LNCaP clone FGC (cell line): ENCODE measurements at regions not wholly inside any gene's neighbourhood (a gene's known extent, or its start where the extent isn't known, plus 50 kb on each side); places are given as distances from the start of the nearest gene placed in this dataset.

ENCODE experiments used
- DNase-seq: peaks from one replicate; pipeline ENCODE4 v3.0.0-alpha.2; 2011; ENCODE audit warnings: low read depth
- H3K4me3 ChIP-seq: 2 replicates; pipeline ENCODE4 v1.5.1; 2011; ENCODE audit warnings: mild to moderate bottlenecking, low read depth, low read length, control low read depth
- CTCF ChIP-seq: IDR thresholded peaks from 2 replicates; pipeline ENCODE4 v1.5.1; 2012; ENCODE audit warnings: mild to moderate bottlenecking; ENCODE audit not compliant: control insufficient read depth, insufficient read depth; ENCODE audit errors: extremely low read depth

GRCh38 chrX:97756879-97757278 lies 873.2 kb downstream of the RPA4 start:
- no peak for DNase-seq
- TF ChIP-seq CTCF, result no peak
- H3K4me3 ChIP-seq, result no peak overlapping the region

- no peak for DNase-seq
- TF ChIP-seq CTCF, result no peak
- no peak overlapping the region for H3K4me3 ChIP-seq
These were observed 879.7 kb downstream of the RPA4 start for GRCh38 chrX:97763391-97763790.

GRCh38 chrX:97763981-97764380 lies 880.3 kb downstream of the RPA4 start:
- no peak overlapping the region for H3K4me3 ChIP-seq
- TF ChIP-seq CTCF, result no peak
- DNase-seq, result no peak

GRCh38 chrX:97766501-97767095 lies 882.9 kb downstream of the RPA4 start:
- H3K4me3 ChIP-seq, result no peak overlapping the region
- no peak for TF ChIP-seq CTCF
- no peak for DNase-seq

GRCh38 chrX:97787311-97787710 lies 903.6 kb downstream of the RPA4 start:
- no peak for TF ChIP-seq CTCF
- DNase-seq, result no peak
- no peak overlapping the region for H3K4me3 ChIP-seq

GRCh38 chrX:97787849-97788248 lies 904.1 kb downstream of the RPA4 start:
- H3K4me3 ChIP-seq, result no peak overlapping the region
- no peak for TF ChIP-seq CTCF
- no peak for DNase-seq

- DNase-seq, result no peak
- H3K4me3 ChIP-seq, result no peak overlapping the region
- no peak for TF ChIP-seq CTCF
These were observed 907.1 kb downstream of the RPA4 start for GRCh38 chrX:97790850-97791249.
